Panc1 (cell line): ENCODE measurements at regions not wholly inside any gene's neighbourhood (a gene's known extent, or its start where the extent isn't known, plus 50 kb on each side); places are given as distances from the start of the nearest gene placed in this dataset.

Experiments
- ATAC-seq: fragments of 200-7000 bp; cut with Tn5 transposase; 2 replicates; pipeline ENCODE4 v1.9.1; 2020; ENCODE audit warnings: mild to moderate bottlenecking, moderate library complexity
- BruUV-seq: library from RNA; stranded (reverse); fragments of 400-500 nt; replicated peaks from 2 replicates; lab custom pipeline; 2021; lab: Mats Ljungman, UMichigan
- CTCF ChIA-PET: fragments of 300-600 bp; sonication (Branson Sonifier 250); formaldehyde crosslinking; loops from one replicate; lab custom pipeline; 2022; ENCODE audit warnings: antibody characterized with exemption; lab: Charles Lee
- POLR2A ChIA-PET: fragments of 300-600 bp; sonication (Branson Sonifier 250); formaldehyde crosslinking; loops from one replicate; lab custom pipeline; 2022; ENCODE audit warnings: antibody characterized with exemption; lab: Charles Lee
- DNase-seq: peaks from one replicate; pipeline ENCODE4 v3.0.0-alpha.2; 2010; ENCODE audit warnings: low read depth, low spot score
- H3K27ac ChIP-seq: 2 replicates; pipeline ENCODE4 v1.5.1; 2011; ENCODE audit warnings: mild to moderate bottlenecking, low read length, inconsistent platforms
- H3K27me3 ChIP-seq: fragments of 200-500 bp; sonication (Bioruptor generic); 2 replicates; pipeline ENCODE4 v1.6.0; 2014; ENCODE audit warnings: low read length, inconsistent platforms; ENCODE audit not compliant: control insufficient read depth, insufficient read depth
- H3K36me3 ChIP-seq: fragments of 200-500 bp; sonication (Bioruptor generic); 2 replicates; pipeline ENCODE4 v1.5.1; 2014; ENCODE audit warnings: inconsistent platforms, mild to moderate bottlenecking, low read length, moderate library complexity; ENCODE audit not compliant: control insufficient read depth, insufficient read depth
- H3K4me1 ChIP-seq: 2 replicates; pipeline ENCODE4 v1.5.1; 2011; ENCODE audit warnings: inconsistent platforms, mild to moderate bottlenecking, low read length, moderate library complexity; ENCODE audit not compliant: control insufficient read depth, insufficient read depth
- H3K4me3 ChIP-seq, 2 experiments: 2 replicates each; pipeline ENCODE4 v1.5.1; 2011 to 2012; ENCODE audit warnings: low read depth in 2 of 2, low read length in 2 of 2, mild to moderate bottlenecking in 2 of 2, inconsistent platforms in 1 of 2, moderate library complexity in 1 of 2
- H3K9me3 ChIP-seq: fragments of 200-500 bp; sonication (Bioruptor generic); 2 replicates; pipeline ENCODE4 v1.5.1; 2014; ENCODE audit warnings: low read depth, mild to moderate bottlenecking, inconsistent platforms, low read length, moderate library complexity; ENCODE audit not compliant: control insufficient read depth, insufficient read depth
- POLR2AphosphoS5 ChIP-seq: IDR thresholded peaks from 2 replicates; pipeline ENCODE4 v1.6.1; 2012; ENCODE audit warnings: mild to moderate bottlenecking, low read depth, low read length, moderate library complexity
- SIN3A ChIP-seq: IDR thresholded peaks from 2 replicates; pipeline ENCODE4 v1.6.1; 2012; ENCODE audit warnings: low read depth, mild to moderate bottlenecking, low read length, moderate library complexity, borderline replicate concordance; ENCODE audit not compliant: insufficient read depth
- TCF7L2 ChIP-seq: IDR thresholded peaks from 2 replicates; pipeline ENCODE4 v1.6.1; 2011; ENCODE audit warnings: mild to moderate bottlenecking, low read depth, low read length, inconsistent platforms
- in situ Hi-C: cut with HindIII; loops from 2 replicates; pipeline ENCODE4 v1.10.0; 2016; ENCODE audit warnings: low sequenced_read_pairs, low pct_unique_long_range_greater_than_20kb
- intact Hi-C: fragments of 100-400 bp; cut with micrococcal nuclease; formaldehyde crosslinking; loops from one replicate; pipeline ENCODE4 v1.10.0; 2022; ENCODE audit not compliant: unreplicated experiment
- TF ChIP-seq, protein P1 (sequence below): fragments of 450-650 bp; IDR thresholded peaks from 2 replicates; pipeline ENCODE4 v1.5.1; 2017; ENCODE audit warnings: mild to moderate bottlenecking
- TF ChIP-seq, protein P2 (sequence below), 2 experiments: IDR thresholded peaks; 2 replicates each; pipeline ENCODE4 v1.6.1; 2011 to 2012; ENCODE audit warnings: low read depth in 2 of 2, control low read depth in 1 of 2, low read length in 1 of 2, mild to moderate bottlenecking in 1 of 2, moderate library complexity in 1 of 2; ENCODE audit not compliant: insufficient read depth in 1 of 2

- TF ChIP-seq, protein P1, sequence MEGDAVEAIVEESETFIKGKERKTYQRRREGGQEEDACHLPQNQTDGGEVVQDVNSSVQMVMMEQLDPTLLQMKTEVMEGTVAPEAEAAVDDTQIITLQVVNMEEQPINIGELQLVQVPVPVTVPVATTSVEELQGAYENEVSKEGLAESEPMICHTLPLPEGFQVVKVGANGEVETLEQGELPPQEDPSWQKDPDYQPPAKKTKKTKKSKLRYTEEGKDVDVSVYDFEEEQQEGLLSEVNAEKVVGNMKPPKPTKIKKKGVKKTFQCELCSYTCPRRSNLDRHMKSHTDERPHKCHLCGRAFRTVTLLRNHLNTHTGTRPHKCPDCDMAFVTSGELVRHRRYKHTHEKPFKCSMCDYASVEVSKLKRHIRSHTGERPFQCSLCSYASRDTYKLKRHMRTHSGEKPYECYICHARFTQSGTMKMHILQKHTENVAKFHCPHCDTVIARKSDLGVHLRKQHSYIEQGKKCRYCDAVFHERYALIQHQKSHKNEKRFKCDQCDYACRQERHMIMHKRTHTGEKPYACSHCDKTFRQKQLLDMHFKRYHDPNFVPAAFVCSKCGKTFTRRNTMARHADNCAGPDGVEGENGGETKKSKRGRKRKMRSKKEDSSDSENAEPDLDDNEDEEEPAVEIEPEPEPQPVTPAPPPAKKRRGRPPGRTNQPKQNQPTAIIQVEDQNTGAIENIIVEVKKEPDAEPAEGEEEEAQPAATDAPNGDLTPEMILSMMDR = no peak
- no peak for TF ChIP-seq SIN3A
- no peak for TF ChIP-seq POLR2AphosphoS5
- TF ChIP-seq, protein P2, sequence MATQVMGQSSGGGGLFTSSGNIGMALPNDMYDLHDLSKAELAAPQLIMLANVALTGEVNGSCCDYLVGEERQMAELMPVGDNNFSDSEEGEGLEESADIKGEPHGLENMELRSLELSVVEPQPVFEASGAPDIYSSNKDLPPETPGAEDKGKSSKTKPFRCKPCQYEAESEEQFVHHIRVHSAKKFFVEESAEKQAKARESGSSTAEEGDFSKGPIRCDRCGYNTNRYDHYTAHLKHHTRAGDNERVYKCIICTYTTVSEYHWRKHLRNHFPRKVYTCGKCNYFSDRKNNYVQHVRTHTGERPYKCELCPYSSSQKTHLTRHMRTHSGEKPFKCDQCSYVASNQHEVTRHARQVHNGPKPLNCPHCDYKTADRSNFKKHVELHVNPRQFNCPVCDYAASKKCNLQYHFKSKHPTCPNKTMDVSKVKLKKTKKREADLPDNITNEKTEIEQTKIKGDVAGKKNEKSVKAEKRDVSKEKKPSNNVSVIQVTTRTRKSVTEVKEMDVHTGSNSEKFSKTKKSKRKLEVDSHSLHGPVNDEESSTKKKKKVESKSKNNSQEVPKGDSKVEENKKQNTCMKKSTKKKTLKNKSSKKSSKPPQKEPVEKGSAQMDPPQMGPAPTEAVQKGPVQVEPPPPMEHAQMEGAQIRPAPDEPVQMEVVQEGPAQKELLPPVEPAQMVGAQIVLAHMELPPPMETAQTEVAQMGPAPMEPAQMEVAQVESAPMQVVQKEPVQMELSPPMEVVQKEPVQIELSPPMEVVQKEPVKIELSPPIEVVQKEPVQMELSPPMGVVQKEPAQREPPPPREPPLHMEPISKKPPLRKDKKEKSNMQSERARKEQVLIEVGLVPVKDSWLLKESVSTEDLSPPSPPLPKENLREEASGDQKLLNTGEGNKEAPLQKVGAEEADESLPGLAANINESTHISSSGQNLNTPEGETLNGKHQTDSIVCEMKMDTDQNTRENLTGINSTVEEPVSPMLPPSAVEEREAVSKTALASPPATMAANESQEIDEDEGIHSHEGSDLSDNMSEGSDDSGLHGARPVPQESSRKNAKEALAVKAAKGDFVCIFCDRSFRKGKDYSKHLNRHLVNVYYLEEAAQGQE (IDR thresholded peaks at IDR 0.05; ENCODE audit: insufficient read depth in 1 of 2, low read depth in 2 of 2, low read length in 1 of 2) = no peak
- TF ChIP-seq TCF7L2 = no peak
- Histone ChIP-seq H3K27ac (no peak overlapping the region), H3K9me3 (no peaks in the 10 kb centered on the region), H3K27me3 (no peaks in the 10 kb centered on the region), H3K36me3 (no peaks in the 10 kb centered on the region), H3K4me3 (no peak overlapping the region), H3K4me1 (no peaks in the 10 kb centered on the region)
- ATAC-seq (no peak), DNase-seq (no peak)
- no TSS peak for BruUV-seq
- in situ Hi-C loops = no loop called here
- POLR2A ChIA-PET = no interaction called here
- intact Hi-C loops = no loop called here
- CTCF ChIA-PET = no interaction called here
Observed at GRCh38 chrX:9160698-9161329, 126.9 kb upstream of the FAM9B start.

DNA sequence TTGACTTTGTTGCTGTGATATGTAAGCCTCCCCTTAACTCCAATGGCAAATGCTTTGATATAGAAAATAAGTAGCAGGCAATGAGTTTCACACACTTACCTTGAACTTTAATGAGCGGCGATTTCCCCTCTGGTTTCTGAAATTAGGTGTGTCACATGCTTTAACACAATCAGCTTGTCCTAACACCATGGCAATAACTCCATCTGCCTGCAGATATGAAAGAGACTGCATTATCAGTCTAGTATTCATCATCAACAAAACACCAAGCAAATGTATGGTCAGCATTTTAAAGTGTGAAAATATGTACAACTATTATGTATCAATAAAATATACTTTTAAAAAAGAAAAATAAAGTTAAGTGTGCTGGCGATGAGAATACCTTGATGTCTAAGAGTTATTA, 128.8 kb upstream of the FAM9B start:
- DNase-seq (no peak), ATAC-seq (no peak)
- ChIA-PET POLR2A (no interaction called here), CTCF (no interaction called here)
- Histone ChIP-seq H3K27ac (no peak overlapping the region), H3K36me3 (no peaks in the 10 kb centered on the region), H3K4me3 (no peak overlapping the region), H3K27me3 (no peaks in the 10 kb centered on the region), H3K4me1 (no peaks in the 10 kb centered on the region), H3K9me3 (no peaks in the 10 kb centered on the region)
- TF ChIP-seq, protein P2 (IDR thresholded peaks at IDR 0.05; ENCODE audit: insufficient read depth in 1 of 2, low read depth in 2 of 2, low read length in 1 of 2) = no peak
- TF ChIP-seq POLR2AphosphoS5 (no peak), TCF7L2 (no peak), SIN3A (no peak)
- TF ChIP-seq, protein P1 = no peak
- no TSS peak for BruUV-seq
- intact Hi-C loops (no loop called here), in situ Hi-C loops (no loop called here)
